Mesendoderm (in vitro differentiated cells): ENCODE measurements at regions not wholly inside any gene's neighbourhood (a gene's known extent, or its start where the extent isn't known, plus 50 kb on each side); places are given as distances from the start of the nearest gene placed in this dataset. TPM values are rescaled to one million over a fixed set of nuclear protein-coding genes. Genes with fewer than 3 reads are reported as not detected.

Experiments used
- DNase-seq: peaks from one replicate; pipeline ENCODE4 v3.0.0; 2013
- H2AK5ac ChIP-seq: 2 replicates; pipeline ENCODE4 v1.6.1; 2013; ENCODE audit warnings: low read length, inconsistent platforms
- H2BK120ac ChIP-seq: 2 replicates; pipeline ENCODE4 v1.6.1; 2013; ENCODE audit warnings: low read depth, mild to moderate bottlenecking, low read length, moderate library complexity, mixed read lengths
- H2BK15ac ChIP-seq: replicated peaks from 2 replicates; pipeline ENCODE4 v1.6.1; 2013; ENCODE audit warnings: low read depth, mild to moderate bottlenecking, moderate library complexity
- H2BK5ac ChIP-seq: 2 replicates; pipeline ENCODE4 v1.6.1; 2013; ENCODE audit warnings: low read length, inconsistent platforms
- H3K18ac ChIP-seq: 2 replicates; pipeline ENCODE4 v1.6.1; 2013; ENCODE audit warnings: mild to moderate bottlenecking, low read length, mixed read lengths
- H3K23ac ChIP-seq: one replicate; pipeline ENCODE4 v1.6.1; 2013; ENCODE audit warnings: low read length
- H3K27ac ChIP-seq: 2 replicates; pipeline ENCODE4 v1.5.1; 2013; ENCODE audit warnings: low read depth, mild to moderate bottlenecking, inconsistent platforms, low read length, moderate library complexity
- H3K27me3 ChIP-seq: 2 replicates; pipeline ENCODE4 v1.6.1; 2013; ENCODE audit warnings: low read length, control low read depth, mild to moderate bottlenecking, inconsistent platforms; ENCODE audit not compliant: insufficient read depth, poor library complexity
- H3K36me3 ChIP-seq: 2 replicates; pipeline ENCODE4 v1.6.1; 2013; ENCODE audit warnings: low read length, inconsistent platforms; ENCODE audit not compliant: control insufficient read depth, insufficient read depth
- H3K4ac ChIP-seq: one replicate; pipeline ENCODE4 v1.6.1; 2013; ENCODE audit warnings: low read depth, mild to moderate bottlenecking, low read length, moderate library complexity
- H3K4me1 ChIP-seq: 2 replicates; pipeline ENCODE4 v1.6.1; 2013; ENCODE audit warnings: low read depth, low read length, inconsistent platforms; ENCODE audit not compliant: control insufficient read depth
- H3K4me2 ChIP-seq: 2 replicates; pipeline ENCODE4 v1.6.1; 2013; ENCODE audit warnings: low read length
- H3K4me3 ChIP-seq: 2 replicates; pipeline ENCODE4 v1.5.1; 2013; ENCODE audit warnings: mild to moderate bottlenecking, low read length
- H3K56ac ChIP-seq: one replicate; pipeline ENCODE4 v1.6.1; 2013; ENCODE audit warnings: low read length
- H3K79me1 ChIP-seq: 2 replicates; pipeline ENCODE4 v1.6.1; 2013; ENCODE audit warnings: low read length, inconsistent platforms
- H3K79me2 ChIP-seq: 2 replicates; pipeline ENCODE4 v1.6.1; 2013; ENCODE audit warnings: mild to moderate bottlenecking, low read length; ENCODE audit not compliant: control insufficient read depth, insufficient read depth
- H3K9ac ChIP-seq: 2 replicates; pipeline ENCODE4 v1.6.1; 2013; ENCODE audit warnings: low read length, inconsistent platforms
- H4K5ac ChIP-seq: one replicate; pipeline ENCODE4 v1.6.1; 2013; ENCODE audit warnings: low read length
- H4K8ac ChIP-seq: one replicate; pipeline ENCODE4 v1.6.1; 2013; ENCODE audit warnings: low read depth, mild to moderate bottlenecking, control low read depth, low read length, moderate library complexity
- WGBS: extraction: QIAGEN DNeasy Blood & Tissue Kit; methylation state at CpG from one replicate; pipeline ENCODE4 v1.1.7; 2013; ENCODE audit warnings: low lambda C conversion rate, missing lambda C conversion rate; ENCODE audit not compliant: insufficient coverage; ENCODE audit errors: extremely low coverage; 5-methylcytosine and 5-hydroxymethylcytosine counted together
- small RNA-seq: library from polyadenylated mRNA; stranded (forward); fragments of <200 nt; extraction: miRNeasy Mini kit (QIAGEN cat#:217004); gene quantifications from one replicate; pipeline ENCODE3, GENCODE V24; 2013; ENCODE audit not compliant: insufficient read depth

GRCh38 chr18:42675810-42676209 lies 439.7 kb downstream of the RIT2 start:
- Histone ChIP-seq H2BK120ac (no peak overlapping the region), H3K79me2 (no peaks in the 10 kb centered on the region), H3K4me3 (no peak overlapping the region), H3K23ac (no peak overlapping the region), H2BK15ac (no peak overlapping the region), H2AK5ac (no peak overlapping the region), H3K79me1 (no peaks in the 10 kb centered on the region), H4K8ac (no peak overlapping the region), H3K4me2 (no peak overlapping the region), H3K4me1 (no peaks in the 10 kb centered on the region), H3K27ac (no peak overlapping the region), H3K56ac (no peak overlapping the region), H3K27me3 (no peaks in the 10 kb centered on the region), H4K5ac (no peak overlapping the region), H3K36me3 (no peaks in the 10 kb centered on the region), H3K18ac (no peak overlapping the region), H3K9ac (no peak overlapping the region), H2BK5ac (no peak overlapping the region), H3K4ac (no peak overlapping the region)
- DNase-seq = no peak
- WGBS = no CpG with 5 or more reads among the region's 1 CpG

- Histone ChIP-seq H3K56ac (no peak overlapping the region), H3K9ac (no peak overlapping the region), H4K8ac (no peak overlapping the region), H3K79me2 (no peaks in the 10 kb centered on the region), H3K79me1 (no peaks in the 10 kb centered on the region), H2BK5ac (no peak overlapping the region), H2AK5ac (no peak overlapping the region), H4K5ac (no peak overlapping the region), H3K23ac (no peak overlapping the region), H3K4me2 (no peak overlapping the region), H3K36me3 (no peaks in the 10 kb centered on the region), H3K27ac (no peak overlapping the region), H3K4ac (no peak overlapping the region), H2BK15ac (no peak overlapping the region), H3K4me3 (no peak overlapping the region), H3K18ac (no peak overlapping the region), H2BK120ac (no peak overlapping the region), H3K27me3 (no peaks in the 10 kb centered on the region), H3K4me1 (no peaks in the 10 kb centered on the region)
- no CpG with 5 or more reads among the region's 2 CpGs for WGBS
- DNase-seq = no peak
Observed at GRCh38 chr18:42683094-42683493, 432.4 kb downstream of the RIT2 start.

- H3K4me2 ChIP-seq = no peak overlapping the region
- no peak overlapping the region for H3K18ac ChIP-seq
- no peak overlapping the region for H3K23ac ChIP-seq
- H3K36me3 ChIP-seq = no peaks in the 10 kb centered on the region
- no peak overlapping the region for H2BK15ac ChIP-seq
- no CpG with 5 or more reads among the region's 4 CpGs for WGBS
- H3K79me2 ChIP-seq = no peaks in the 10 kb centered on the region
- no peak for DNase-seq
- H3K27me3 ChIP-seq = no peaks in the 10 kb centered on the region
- H4K5ac ChIP-seq = no peak overlapping the region
- no peak overlapping the region for H4K8ac ChIP-seq
- H3K4ac ChIP-seq = no peak overlapping the region
- H3K4me3 ChIP-seq = no peak overlapping the region
- no peak overlapping the region for H2BK5ac ChIP-seq
- no peak overlapping the region for H2BK120ac ChIP-seq
- H3K56ac ChIP-seq = no peak overlapping the region
- no peak overlapping the region for H2AK5ac ChIP-seq
- no peak overlapping the region for H3K9ac ChIP-seq
- no peaks in the 10 kb centered on the region for H3K4me1 ChIP-seq
- no peak overlapping the region for H3K27ac ChIP-seq
- no peaks in the 10 kb centered on the region for H3K79me1 ChIP-seq
Observed at GRCh38 chr18:42689310-42689709, 426.2 kb downstream of the RIT2 start.

Small RNA genes lying in the stretch of these regions (small RNA-seq; reads per million reads assigned to genes)
- not detected for gene RNA5SP454
